PC-3 (cell line): ENCODE measurements at regions not wholly inside any gene's neighbourhood (a gene's known extent, or its start where the extent isn't known, plus 50 kb on each side); places are given as distances from the start of the nearest gene placed in this dataset.

Experiments used
- CTCF ChIP-seq: fragments of 300-600 bp; sonication (generic); conservative IDR thresholded peaks from 2 replicates; pipeline ENCODE4 v1.5.1; 2017; ENCODE audit warnings: antibody characterized with exemption, low read depth, mild to moderate bottlenecking, low read length
- EZH2phosphoT487 ChIP-seq: fragments of 300-600 bp; sonication (generic); IDR thresholded peaks from 2 replicates; pipeline ENCODE4 v1.6.1; 2018; ENCODE audit warnings: mild to moderate bottlenecking, antibody characterized with exemption, low read length, borderline replicate concordance

GRCh38 chr5:130501151-130501865 lies 597.0 kb downstream of the CHSY3 start:
- TF ChIP-seq CTCF (no peak), EZH2phosphoT487 (no peak)
